ENCODE measurements at regions not wholly inside any gene's neighbourhood (a gene's known extent, or its start where the extent isn't known, plus 50 kb on each side); places are given as distances from the start of the nearest gene placed in this dataset.
A peak's percentile ranks its signal among the peaks of the same experiment; 100 is the strongest.

- no peak overlapping the region for H3K27ac ChIP-seq
- TF ChIP-seq CTCF (IDR thresholded peaks at IDR 0.05): peak; percentile 86
- DNase-seq (peak; percentile 81), ATAC-seq (peak; percentile 86 to 91)
- intact Hi-C loops (cut with DNase I): loop anchor here (5.0 to 10.0 kb wide), 2 partner anchors 264 to 322 kb away; no protein-coding TSS in a partner anchor
- H3K4me3 ChIP-seq: no peak overlapping the region
- no peaks in the 10 kb centered on the region for H3K27me3 ChIP-seq (ENCODE audit: low read depth)
- no peaks in the 10 kb centered on the region for H3K36me3 ChIP-seq
- H3K9me3 ChIP-seq: no peaks in the 10 kb centered on the region
- H3K4me1 ChIP-seq: no peaks in the 10 kb centered on the region
Measured at GRCh38 chr4:183840311-183840710, 64.8 kb upstream of the STOX2 start.

- H3K27ac ChIP-seq: no peak overlapping the region
- DNase-seq (no peak), ATAC-seq (no peak)
- no peak for TF ChIP-seq CTCF (IDR thresholded peaks at IDR 0.05)
- H3K27me3 ChIP-seq (ENCODE audit: low read depth): no peaks in the 10 kb centered on the region
- no peaks in the 10 kb centered on the region for H3K4me1 ChIP-seq
- H3K4me3 ChIP-seq: no peak overlapping the region
- no peaks in the 10 kb centered on the region for H3K9me3 ChIP-seq
- intact Hi-C loops (cut with DNase I): loop anchor here (5.0 to 10.0 kb wide), 2 partner anchors 264 to 321 kb away; no protein-coding TSS in a partner anchor
- no peaks in the 10 kb centered on the region for H3K36me3 ChIP-seq
Measured at GRCh38 chr4:183841001-183841400, 64.1 kb upstream of the STOX2 start.

- TF ChIP-seq CTCF (IDR thresholded peaks at IDR 0.05): no peak
- DNase-seq: no peak
- ATAC-seq: no peak
- H3K4me3 ChIP-seq: no peak overlapping the region
- no peaks in the 10 kb centered on the region for H3K4me1 ChIP-seq
- intact Hi-C loops (cut with DNase I): loop anchor here (5.0 to 10.0 kb wide), 2 partner anchors 263 to 320 kb away; no protein-coding TSS in a partner anchor
- no peaks in the 10 kb centered on the region for H3K36me3 ChIP-seq
- no peak overlapping the region for H3K27ac ChIP-seq
- no peaks in the 10 kb centered on the region for H3K27me3 ChIP-seq (ENCODE audit: low read depth)
- H3K9me3 ChIP-seq: no peaks in the 10 kb centered on the region
Measured at GRCh38 chr4:183842129-183842528, 63.0 kb upstream of the STOX2 start.

- no peak overlapping the region for H3K4me3 ChIP-seq
- intact Hi-C loops (cut with DNase I): loop anchor here (5.0 to 10.0 kb wide), 2 partner anchors 262 to 319 kb away; no protein-coding TSS in a partner anchor
- ATAC-seq (no peak), DNase-seq (no peak)
- H3K27me3 ChIP-seq (ENCODE audit: low read depth): no peaks in the 10 kb centered on the region
- TF ChIP-seq CTCF (IDR thresholded peaks at IDR 0.05): no peak
- H3K9me3 ChIP-seq: no peaks in the 10 kb centered on the region
- H3K27ac ChIP-seq: no peak overlapping the region
- H3K4me1 ChIP-seq: no peaks in the 10 kb centered on the region
- no peaks in the 10 kb centered on the region for H3K36me3 ChIP-seq
Measured at GRCh38 chr4:183843248-183843671, 61.8 kb upstream of the STOX2 start.

- Histone ChIP-seq H3K27me3 (ENCODE audit: low read depth) (no peaks in the 10 kb centered on the region), H3K4me3 (no peak overlapping the region), H3K9me3 (no peaks in the 10 kb centered on the region), H3K27ac (no peak overlapping the region), H3K36me3 (no peaks in the 10 kb centered on the region), H3K4me1 (no peaks in the 10 kb centered on the region)
- intact Hi-C loops (cut with DNase I): loop anchor here (10.0 kb wide), 1 partner anchor 258 kb away; no protein-coding TSS in a partner anchor
- TF ChIP-seq CTCF (IDR thresholded peaks at IDR 0.05): no peak
- no peak for ATAC-seq
- no peak for DNase-seq
Measured at GRCh38 chr4:183846951-183847350, 58.2 kb upstream of the STOX2 start.

Data from lower lobe of right lung (tissue), 2 donors.